AG04449 (cell line): ENCODE measurements at regions not wholly inside any gene's neighbourhood (a gene's known extent, or its start where the extent isn't known, plus 50 kb on each side); places are given as distances from the start of the nearest gene placed in this dataset.

Experiments
- CTCF ChIA-PET: fragments of 350-600 bp; formaldehyde crosslinking; extraction: SDS; loops from one replicate; lab custom pipeline; 2021; ENCODE audit warnings: antibody characterized with exemption; lab: Yijun Ruan, JAX
- POLR2A ChIA-PET: fragments of 400-600, 350-600 bp; formaldehyde crosslinking; extraction: SDS; loops from one replicate; lab custom pipeline; 2020; ENCODE audit warnings: antibody characterized with exemption, inconsistent platforms; lab: Yijun Ruan, JAX
- DNase-seq: peaks from one replicate; pipeline ENCODE4 v3.0.0-alpha.2; 2010; ENCODE audit warnings: low read depth, low spot score
- H3K4me3 ChIP-seq: 2 replicates; pipeline ENCODE4 v1.5.1; 2011; ENCODE audit warnings: low read depth, mild to moderate bottlenecking, control low read depth, low read length
- CTCF ChIP-seq: IDR thresholded peaks from one replicate; pipeline ENCODE4 v1.5.1; 2011; ENCODE audit warnings: mild to moderate bottlenecking, moderate library complexity, low read length, control low read depth, inconsistent platforms; ENCODE audit not compliant: insufficient read depth; ENCODE audit errors: missing control alignments

- no peak for TF ChIP-seq CTCF
- POLR2A ChIA-PET, result no interaction called here
- no peak overlapping the region for H3K4me3 ChIP-seq
- CTCF ChIA-PET, result no interaction called here
- DNase-seq, result no peak
Observed at GRCh38 chr9:17927616-17928015, 348.8 kb downstream of the SH3GL2 start.

- ChIA-PET POLR2A (no interaction called here), CTCF (no interaction called here)
- no peak for TF ChIP-seq CTCF
- no peak for DNase-seq
- H3K4me3 ChIP-seq, result no peak overlapping the region
Observed at GRCh38 chr9:17928228-17928627, 349.4 kb downstream of the SH3GL2 start.

- TF ChIP-seq CTCF, result no peak
Observed at GRCh38 chr9:17928768-17929167, 349.9 kb downstream of the SH3GL2 start.

GRCh38 chr9:17929506-17929905 is 350.6 kb downstream of the SH3GL2 start:
- no peak overlapping the region for H3K4me3 ChIP-seq
- no peak for TF ChIP-seq CTCF
- CTCF ChIA-PET, result no interaction called here
- POLR2A ChIA-PET, result no interaction called here
- DNase-seq, result no peak

More at GRCh38 chr9:17928768-17929167, 349.9 kb downstream of the SH3GL2 start:
- H3K4me3 ChIP-seq, result no peak overlapping the region
- DNase-seq, result no peak
- CTCF ChIA-PET, result no interaction called here
- POLR2A ChIA-PET, result no interaction called here

GRCh38 chr9:17930071-17930470 is 351.2 kb downstream of the SH3GL2 start:
- TF ChIP-seq CTCF, result no peak
- CTCF ChIA-PET, result no interaction called here
- DNase-seq, result no peak

GRCh38 chr9:17936365-17936764 is 357.5 kb downstream of the SH3GL2 start:
- POLR2A ChIA-PET, result no interaction called here

More at GRCh38 chr9:17930071-17930470, 351.2 kb downstream of the SH3GL2 start:
- POLR2A ChIA-PET, result no interaction called here
- no peak overlapping the region for H3K4me3 ChIP-seq

More at GRCh38 chr9:17936365-17936764, 357.5 kb downstream of the SH3GL2 start:
- CTCF ChIA-PET, result no interaction called here
- DNase-seq, result no peak
- TF ChIP-seq CTCF, result no peak
- H3K4me3 ChIP-seq, result no peak overlapping the region
